ENCODE measurements at regions not wholly inside any gene's neighbourhood (a gene's known extent, or its start where the extent isn't known, plus 50 kb on each side); places are given as distances from the start of the nearest gene placed in this dataset.
"Not testable (repeated sequence)": the region's sequence is repeated elsewhere in the genome, so short reads cannot be mapped to it uniquely, and the experiment has no call there.

DNA sequence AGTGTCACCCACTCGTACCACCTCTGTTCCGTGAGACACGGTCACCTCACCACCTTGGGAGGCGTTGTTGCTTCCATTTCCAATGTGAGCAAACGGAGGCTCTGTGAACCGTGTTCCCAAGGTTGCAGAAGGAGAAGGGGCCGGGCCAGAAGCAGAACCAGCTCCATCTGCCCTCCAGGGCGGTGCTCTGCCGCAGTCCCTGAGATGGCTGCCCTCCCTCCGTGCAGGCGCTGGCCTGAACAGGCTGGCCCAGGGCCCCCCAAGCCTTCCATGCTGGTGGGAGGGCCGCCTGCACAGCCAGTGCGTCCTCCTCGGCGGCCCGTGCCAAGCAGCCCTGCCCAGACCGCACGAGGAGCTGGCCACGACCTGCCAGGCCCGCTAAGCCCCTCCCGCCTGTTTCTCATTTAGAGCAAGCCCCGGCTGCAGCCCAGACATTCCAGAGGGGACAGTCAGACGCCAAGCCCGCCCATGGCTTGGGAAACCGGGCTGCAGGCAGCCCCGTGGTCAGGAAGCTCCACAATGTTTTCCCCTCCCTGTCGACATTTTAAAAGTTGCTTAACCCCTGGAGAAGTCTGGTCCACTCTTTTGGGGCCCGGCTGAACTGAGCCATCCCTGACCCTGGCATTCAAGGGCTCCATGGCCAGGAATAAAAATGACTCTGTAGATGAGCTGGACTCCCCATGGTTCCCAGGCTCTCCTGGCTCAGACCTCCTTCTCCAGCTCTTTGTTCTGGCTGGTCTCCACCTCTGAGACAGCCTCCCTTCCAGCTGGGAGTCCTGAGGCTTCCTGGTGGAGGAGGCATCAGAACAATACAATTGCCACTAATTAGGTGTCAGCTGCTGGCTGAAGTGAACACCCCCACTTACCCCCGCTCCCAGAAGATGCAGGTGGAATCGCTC is 236.0 kb downstream of the BCL11B start:
- peak overlapping the region; percentile 92 for H3K18ac ChIP-seq (ENCODE audit: low read length)
- no peaks in the 10 kb centered on the region for H3K27me3 ChIP-seq (ENCODE audit: insufficient read depth, low read length)
- H3K9me3 ChIP-seq (ENCODE audit: insufficient read depth, low read depth, low read length), result no peaks in the 10 kb centered on the region
- peaks cover 21% of the 10 kb centered on the region for H3K79me1 ChIP-seq (ENCODE audit: low read length)
- DNase-seq, result peak; percentile 81 to 92
- H4K12ac ChIP-seq (ENCODE audit: low read depth, low read length), result peak overlapping the region; percentile 70
- H3K27ac ChIP-seq (ENCODE audit: low read depth, low read length), result peak overlapping the region; percentile 83
- H3K14ac ChIP-seq (ENCODE audit: low read length), result peak overlapping the region; percentile 50
- H2BK12ac ChIP-seq (ENCODE audit: low read length), result peak overlapping the region; percentile 88
- no peak overlapping the region for H3K23ac ChIP-seq (ENCODE audit: low read length)
- H3K4me1 ChIP-seq (ENCODE audit: control insufficient read depth in 1 of 2, insufficient read depth in 2 of 2, low read length in 2 of 2), result peaks cover 11 to 17% of the 10 kb centered on the region in 2 experiments
- H3K4ac ChIP-seq (ENCODE audit: low read depth, low read length), result no peak overlapping the region
- peak overlapping the region; percentile 85 for H2BK5ac ChIP-seq (ENCODE audit: low read depth, low read length, poor library complexity)
- H4K8ac ChIP-seq (ENCODE audit: low read depth, low read length), result peak overlapping the region; percentile 82
- H3K9ac ChIP-seq (ENCODE audit: low read length), result no peak overlapping the region
- H2BK120ac ChIP-seq (ENCODE audit: insufficient read depth, low read length, poor library complexity), result peak overlapping the region; percentile 94
- no CpG with 5 or more reads among the region's 30 CpGs for WGBS (ENCODE audit: extremely low coverage, insufficient coverage, insufficient read length)
- H3K4me2 ChIP-seq (ENCODE audit: low read length), result peak overlapping the region; percentile 44
- peak overlapping the region; percentile 62 for H2AK5ac ChIP-seq (ENCODE audit: low read length)
- H3K4me3 ChIP-seq (ENCODE audit: low read depth, low read length), result no peak overlapping the region
- H3K36me3 ChIP-seq (ENCODE audit: control insufficient read depth in 1 of 2, insufficient read depth in 2 of 2, low read length in 2 of 2), result no peaks in the 10 kb centered on the region
- peak overlapping the region; percentile 87 for H2AFZ ChIP-seq (ENCODE audit: insufficient read depth, low read length, poor library complexity)
- no peaks in the 10 kb centered on the region for H3K79me2 ChIP-seq (ENCODE audit: control insufficient read depth, insufficient read depth, low read length, poor library complexity)
- peak overlapping the region; percentile 92 for H4K91ac ChIP-seq (ENCODE audit: low read depth, low read length)

DNA sequence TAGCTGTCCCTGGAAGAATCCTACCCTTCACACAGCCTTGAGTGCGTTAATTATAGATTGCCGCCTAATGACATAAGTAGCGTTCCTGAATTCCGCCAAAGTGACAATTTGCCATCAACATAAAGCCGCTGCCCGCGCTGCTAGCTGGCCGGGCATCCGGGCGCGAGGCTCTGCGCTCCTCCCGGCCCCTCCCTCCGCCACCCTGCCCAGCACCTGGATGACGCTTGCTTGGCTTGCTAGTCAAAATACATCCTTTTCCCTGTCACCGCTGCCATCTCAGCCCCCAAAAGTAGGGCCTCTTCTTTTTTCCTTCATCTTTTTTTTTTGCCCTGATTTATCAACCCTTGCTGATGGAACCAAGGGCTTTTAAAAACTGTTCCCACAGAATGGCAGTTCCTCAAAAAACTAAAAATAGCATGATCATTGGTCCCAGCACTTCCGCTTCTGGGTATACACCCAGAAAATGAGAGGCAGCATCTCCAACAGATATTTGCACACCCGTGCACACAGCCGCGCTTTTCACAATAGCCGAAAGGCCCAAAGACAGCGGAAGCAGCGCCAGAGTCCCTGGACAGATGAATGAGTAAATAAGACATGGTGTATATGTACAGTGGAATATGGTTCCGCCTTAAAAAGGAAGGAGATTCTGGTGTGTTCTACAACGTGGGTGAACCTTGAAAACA is 235.2 kb downstream of the BCL11B start:
- Histone ChIP-seq H3K4me1 (ENCODE audit: control insufficient read depth in 1 of 2, insufficient read depth in 2 of 2, low read length in 2 of 2) (peaks cover 11 to 17% of the 10 kb centered on the region in 2 experiments), H2AK5ac (ENCODE audit: low read length) (peak overlapping the region; percentile 86), H3K4me2 (ENCODE audit: low read length) (peak overlapping the region; percentile 44), H3K9ac (ENCODE audit: low read length) (no peak overlapping the region), H2BK12ac (ENCODE audit: low read length) (peak overlapping the region; percentile 58), H3K27me3 (ENCODE audit: insufficient read depth, low read length) (no peaks in the 10 kb centered on the region), H2BK120ac (ENCODE audit: insufficient read depth, low read length, poor library complexity) (peak overlapping the region; percentile 60), H3K79me2 (ENCODE audit: control insufficient read depth, insufficient read depth, low read length, poor library complexity) (no peaks in the 10 kb centered on the region), H3K27ac (ENCODE audit: low read depth, low read length) (peak overlapping the region; percentile 83), H3K18ac (ENCODE audit: low read length) (peak overlapping the region; percentile 13), H3K4me3 (ENCODE audit: low read depth, low read length) (no peak overlapping the region), H3K14ac (ENCODE audit: low read length) (peak overlapping the region; percentile 16), H4K12ac (ENCODE audit: low read depth, low read length) (peak overlapping the region; percentile 2), H3K79me1 (ENCODE audit: low read length) (peaks cover 21% of the 10 kb centered on the region), H2BK5ac (ENCODE audit: low read depth, low read length, poor library complexity) (peak overlapping the region; percentile 85), H4K91ac (ENCODE audit: low read depth, low read length) (peak overlapping the region; percentile 75), H4K8ac (ENCODE audit: low read depth, low read length) (peak overlapping the region; percentile 10), H3K9me3 (ENCODE audit: insufficient read depth, low read depth, low read length) (no peaks in the 10 kb centered on the region), H3K36me3 (ENCODE audit: control insufficient read depth in 1 of 2, insufficient read depth in 2 of 2, low read length in 2 of 2) (no peaks in the 10 kb centered on the region), H2AFZ (ENCODE audit: insufficient read depth, low read length, poor library complexity) (peak overlapping the region; percentile 3), H3K4ac (ENCODE audit: low read depth, low read length) (peak overlapping the region; percentile 27), H3K23ac (ENCODE audit: low read length) (no peak overlapping the region)
- DNase-seq, result peak; percentile 18 to 29
- no CpG with 5 or more reads among the region's 25 CpGs for WGBS (ENCODE audit: extremely low coverage, insufficient coverage, insufficient read length)

DNA sequence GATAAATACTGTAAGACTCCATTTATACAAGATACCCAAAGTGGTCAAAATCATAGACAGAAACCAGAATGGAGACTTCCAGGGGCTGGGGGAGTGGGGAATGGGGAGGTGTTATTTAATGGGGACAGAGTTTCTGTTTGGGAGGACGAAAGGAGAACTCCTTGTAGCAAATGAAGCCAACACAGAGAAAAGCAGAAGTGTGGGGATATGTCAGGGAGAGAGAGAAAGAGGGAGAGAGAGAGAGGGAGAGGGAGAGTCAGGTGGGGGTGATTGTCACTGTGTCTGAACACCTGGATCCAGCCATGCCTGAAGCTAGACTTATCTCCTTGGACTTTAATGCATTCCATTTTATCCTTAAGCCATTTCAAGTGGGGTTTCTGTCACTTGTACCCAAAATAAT is 234.7 kb downstream of the BCL11B start:
- no CpG with 5 or more reads among the region's 1 CpG for WGBS (ENCODE audit: extremely low coverage, insufficient coverage, insufficient read length)
- not testable (repeated sequence) for H3K4me2 ChIP-seq (ENCODE audit: low read length); H3K27ac ChIP-seq (ENCODE audit: low read depth, low read length)

DNA sequence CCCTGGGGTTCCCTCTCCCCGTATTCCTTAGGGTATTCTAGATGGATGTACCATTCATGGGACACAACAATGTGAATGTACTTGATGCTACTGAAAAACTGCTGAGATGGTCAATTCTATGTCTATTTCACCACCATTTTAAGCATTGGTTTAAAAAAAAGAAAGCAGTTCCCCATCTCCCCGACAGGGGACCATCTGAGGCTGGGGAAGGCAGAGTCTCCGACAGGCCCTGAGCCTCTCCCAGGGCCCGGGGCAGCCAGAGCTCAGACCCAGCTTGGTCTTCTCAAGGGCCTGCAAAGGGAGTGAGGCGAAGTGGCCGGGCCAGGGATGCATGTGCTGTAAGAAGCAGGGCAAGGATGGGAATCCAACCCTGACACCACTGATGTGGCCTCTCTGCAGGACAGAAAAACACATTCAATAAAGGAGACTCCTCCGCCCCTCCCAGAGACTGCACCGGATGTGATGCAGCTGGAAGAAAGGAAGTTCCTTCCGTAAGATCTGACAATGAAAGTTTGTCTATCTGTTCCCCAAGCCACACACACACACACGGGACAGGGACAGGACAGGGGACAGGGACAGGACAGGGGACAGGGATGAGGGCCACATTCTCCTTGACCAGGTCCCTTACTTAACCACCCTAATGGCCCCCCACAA is 234.1 kb downstream of the BCL11B start:
- H3K9me3 ChIP-seq (ENCODE audit: insufficient read depth, low read depth, low read length), result no peaks in the 10 kb centered on the region
- DNase-seq, result no peak

More for the DNA sequence above, 234.7 kb downstream of the BCL11B start:
- H3K9ac ChIP-seq (ENCODE audit: low read length); H2BK120ac ChIP-seq (ENCODE audit: insufficient read depth, low read length, poor library complexity); H3K14ac ChIP-seq (ENCODE audit: low read length); H3K23ac ChIP-seq (ENCODE audit: low read length); H3K18ac ChIP-seq (ENCODE audit: low read length); H4K12ac ChIP-seq (ENCODE audit: low read depth, low read length); H3K27me3 ChIP-seq (ENCODE audit: insufficient read depth, low read length); DNase-seq; H4K8ac ChIP-seq (ENCODE audit: low read depth, low read length); H2AK5ac ChIP-seq (ENCODE audit: low read length); H3K4ac ChIP-seq (ENCODE audit: low read depth, low read length); H3K79me2 ChIP-seq (ENCODE audit: control insufficient read depth, insufficient read depth, low read length, poor library complexity); H3K9me3 ChIP-seq (ENCODE audit: insufficient read depth, low read depth, low read length); H3K4me3 ChIP-seq (ENCODE audit: low read depth, low read length); H3K36me3 ChIP-seq (ENCODE audit: control insufficient read depth in 1 of 2, insufficient read depth in 2 of 2, low read length in 2 of 2); H2BK5ac ChIP-seq (ENCODE audit: low read depth, low read length, poor library complexity); H4K91ac ChIP-seq (ENCODE audit: low read depth, low read length); H2AFZ ChIP-seq (ENCODE audit: insufficient read depth, low read length, poor library complexity); H2BK12ac ChIP-seq (ENCODE audit: low read length): not testable (repeated sequence)
- H3K4me1 ChIP-seq (ENCODE audit: control insufficient read depth in 1 of 2, insufficient read depth in 2 of 2, low read length in 2 of 2), result peaks cover 11 to 17% of the 10 kb centered on the region in 2 experiments
- peaks cover 21% of the 10 kb centered on the region for H3K79me1 ChIP-seq (ENCODE audit: low read length)

More for the DNA sequence above, 234.1 kb downstream of the BCL11B start:
- Histone ChIP-seq H2AFZ (ENCODE audit: insufficient read depth, low read length, poor library complexity) (no peak overlapping the region), H2BK120ac (ENCODE audit: insufficient read depth, low read length, poor library complexity) (no peak overlapping the region), H2BK5ac (ENCODE audit: low read depth, low read length, poor library complexity) (no peak overlapping the region), H3K23ac (ENCODE audit: low read length) (no peak overlapping the region), H3K4me1 (ENCODE audit: control insufficient read depth in 1 of 2, insufficient read depth in 2 of 2, low read length in 2 of 2) (peaks cover 11 to 17% of the 10 kb centered on the region in 2 experiments), H4K91ac (ENCODE audit: low read depth, low read length) (no peak overlapping the region), H3K4me2 (ENCODE audit: low read length) (no peak overlapping the region), H3K27me3 (ENCODE audit: insufficient read depth, low read length) (no peaks in the 10 kb centered on the region), H3K79me2 (ENCODE audit: control insufficient read depth, insufficient read depth, low read length, poor library complexity) (no peaks in the 10 kb centered on the region), H3K4ac (ENCODE audit: low read depth, low read length) (no peak overlapping the region), H3K4me3 (ENCODE audit: low read depth, low read length) (no peak overlapping the region), H4K12ac (ENCODE audit: low read depth, low read length) (no peak overlapping the region), H3K27ac (ENCODE audit: low read depth, low read length) (no peak overlapping the region), H2AK5ac (ENCODE audit: low read length) (no peak overlapping the region), H3K9ac (ENCODE audit: low read length) (no peak overlapping the region), H3K18ac (ENCODE audit: low read length) (no peak overlapping the region), H3K14ac (ENCODE audit: low read length) (no peak overlapping the region), H2BK12ac (ENCODE audit: low read length) (no peak overlapping the region), H3K36me3 (ENCODE audit: control insufficient read depth in 1 of 2, insufficient read depth in 2 of 2, low read length in 2 of 2) (no peaks in the 10 kb centered on the region), H3K79me1 (ENCODE audit: low read length) (peaks cover 21% of the 10 kb centered on the region), H4K8ac (ENCODE audit: low read depth, low read length) (no peak overlapping the region)
- WGBS (ENCODE audit: extremely low coverage, insufficient coverage, insufficient read length), result no CpG with 5 or more reads among the region's 10 CpGs
